Nephron (organoid): ENCODE measurements at regions not wholly inside any gene's neighbourhood (a gene's known extent, or its start where the extent isn't known, plus 50 kb on each side); places are given as distances from the start of the nearest gene placed in this dataset.

Source experiments
- H3K27ac Mint-ChIP-seq, 3 experiments: 2 replicates each; pipeline ENCODE4 v1.8.0; 2020; ENCODE audit warnings: mixed read lengths in 3 of 3, mild to moderate bottlenecking in 2 of 3, moderate library complexity in 1 of 3
- H3K27me3 Mint-ChIP-seq: 2 replicates; pipeline ENCODE4 v1.8.0; 2021; ENCODE audit warnings: low read depth, mild to moderate bottlenecking, moderate library complexity, mixed read lengths
- H3K36me3 Mint-ChIP-seq: 2 replicates; pipeline ENCODE4 v1.8.0; 2020; ENCODE audit warnings: low read depth, mixed read lengths
- H3K4me1 Mint-ChIP-seq: 2 replicates; pipeline ENCODE4 v1.8.0; 2020; ENCODE audit warnings: mixed read lengths
- H3K4me3 Mint-ChIP-seq, 3 experiments: 2 replicates each; pipeline ENCODE4 v1.8.0; 2020; ENCODE audit warnings: mild to moderate bottlenecking in 3 of 3, mixed read lengths in 3 of 3, moderate library complexity in 2 of 3
- H3K9me3 Mint-ChIP-seq: 2 replicates; pipeline ENCODE4 v1.8.0; 2020; ENCODE audit warnings: mixed read lengths
- TF ChIP-seq, protein P1 (sequence below), 3 experiments: fragments of 200-600 bp; sonication (generic); IDR thresholded peaks; one replicate each; pipeline ENCODE4 v1.5.0; 2021; ENCODE audit warnings: antibody characterized with exemption in 3 of 3; ENCODE audit not compliant: unreplicated experiment in 3 of 3

DNA sequence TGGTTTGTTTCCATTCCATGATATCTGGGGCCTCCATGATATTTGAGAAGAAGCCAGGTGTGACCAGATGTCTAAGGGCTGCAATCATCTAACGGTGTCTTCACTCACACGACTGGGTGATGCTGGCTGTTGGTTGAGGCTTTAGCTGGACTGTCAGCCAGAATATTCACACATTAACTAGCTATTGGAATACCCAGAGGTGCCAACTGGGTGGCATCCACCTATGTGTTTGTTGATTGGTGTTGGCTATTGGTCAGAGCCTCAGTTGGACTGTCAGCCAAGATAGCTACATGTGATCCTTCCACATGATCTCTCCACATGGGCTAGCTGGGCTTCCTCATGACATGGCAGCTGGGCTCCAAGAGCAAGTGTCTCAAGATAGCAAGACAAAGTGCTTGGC is 117.4 kb downstream of the CDCA7 start:
- no peak overlapping the region for H3K27ac Mint-ChIP-seq
- H3K9me3 Mint-ChIP-seq, result peaks cover 7% of the 10 kb centered on the region
- no peak overlapping the region for H3K4me3 Mint-ChIP-seq
- no peaks in the 10 kb centered on the region for H3K4me1 Mint-ChIP-seq
- TF ChIP-seq, protein P1, sequence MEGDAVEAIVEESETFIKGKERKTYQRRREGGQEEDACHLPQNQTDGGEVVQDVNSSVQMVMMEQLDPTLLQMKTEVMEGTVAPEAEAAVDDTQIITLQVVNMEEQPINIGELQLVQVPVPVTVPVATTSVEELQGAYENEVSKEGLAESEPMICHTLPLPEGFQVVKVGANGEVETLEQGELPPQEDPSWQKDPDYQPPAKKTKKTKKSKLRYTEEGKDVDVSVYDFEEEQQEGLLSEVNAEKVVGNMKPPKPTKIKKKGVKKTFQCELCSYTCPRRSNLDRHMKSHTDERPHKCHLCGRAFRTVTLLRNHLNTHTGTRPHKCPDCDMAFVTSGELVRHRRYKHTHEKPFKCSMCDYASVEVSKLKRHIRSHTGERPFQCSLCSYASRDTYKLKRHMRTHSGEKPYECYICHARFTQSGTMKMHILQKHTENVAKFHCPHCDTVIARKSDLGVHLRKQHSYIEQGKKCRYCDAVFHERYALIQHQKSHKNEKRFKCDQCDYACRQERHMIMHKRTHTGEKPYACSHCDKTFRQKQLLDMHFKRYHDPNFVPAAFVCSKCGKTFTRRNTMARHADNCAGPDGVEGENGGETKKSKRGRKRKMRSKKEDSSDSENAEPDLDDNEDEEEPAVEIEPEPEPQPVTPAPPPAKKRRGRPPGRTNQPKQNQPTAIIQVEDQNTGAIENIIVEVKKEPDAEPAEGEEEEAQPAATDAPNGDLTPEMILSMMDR (IDR thresholded peaks at IDR 0.05; ENCODE audit: unreplicated experiment in 3 of 3), result no peak
- no peaks in the 10 kb centered on the region for H3K27me3 Mint-ChIP-seq
- no peaks in the 10 kb centered on the region for H3K36me3 Mint-ChIP-seq

DNA sequence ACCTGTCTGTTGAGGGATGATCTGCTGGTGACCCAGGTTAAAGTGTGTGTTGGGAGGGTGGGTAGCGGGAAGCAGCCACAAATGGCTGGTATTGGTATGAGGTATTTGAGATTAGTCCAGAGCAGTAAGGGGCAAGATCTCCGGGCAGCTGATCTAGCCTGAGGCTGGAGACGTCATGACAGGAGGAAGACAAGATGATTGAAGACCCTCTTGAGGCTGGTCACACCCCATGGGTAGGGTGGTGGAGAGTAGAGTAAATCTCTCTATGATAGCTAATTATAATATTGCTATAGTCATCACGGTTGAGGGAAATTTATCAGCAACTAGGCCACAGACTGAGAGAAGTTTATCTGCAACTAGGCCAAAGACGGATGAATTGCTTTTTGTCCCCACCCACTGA is 128.5 kb downstream of the CDCA7 start:
- no peak overlapping the region for H3K4me3 Mint-ChIP-seq
- TF ChIP-seq, protein P1 (IDR thresholded peaks at IDR 0.05; ENCODE audit: unreplicated experiment in 3 of 3), result no peak
- no peaks in the 10 kb centered on the region for H3K36me3 Mint-ChIP-seq
- no peak overlapping the region for H3K27ac Mint-ChIP-seq
- no peaks in the 10 kb centered on the region for H3K27me3 Mint-ChIP-seq
- no peaks in the 10 kb centered on the region for H3K4me1 Mint-ChIP-seq
- H3K9me3 Mint-ChIP-seq, result no peaks in the 10 kb centered on the region

DNA sequence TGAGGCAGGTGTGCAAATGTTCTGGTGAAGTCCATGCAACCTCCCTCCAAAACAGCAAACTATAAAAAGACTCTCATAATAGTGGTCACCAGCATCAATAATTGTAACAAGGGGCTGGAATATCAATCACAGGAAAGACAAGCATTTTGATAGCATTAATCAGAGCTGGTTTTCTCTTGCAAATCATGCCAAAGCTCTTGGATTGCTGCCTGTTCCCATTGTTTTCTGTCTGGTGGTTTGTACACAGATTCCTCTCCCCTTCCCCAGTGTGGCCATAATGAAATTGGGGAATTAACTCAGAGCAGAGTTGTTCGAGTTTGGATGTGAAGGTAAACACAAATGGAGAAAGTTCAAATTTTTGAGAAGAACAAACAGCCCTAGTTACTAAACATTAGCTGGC is 134.2 kb downstream of the CDCA7 start:
- H3K27ac Mint-ChIP-seq, result no peak overlapping the region
- H3K9me3 Mint-ChIP-seq, result no peaks in the 10 kb centered on the region
- no peaks in the 10 kb centered on the region for H3K36me3 Mint-ChIP-seq
- no peaks in the 10 kb centered on the region for H3K4me1 Mint-ChIP-seq
- TF ChIP-seq, protein P1 (IDR thresholded peaks at IDR 0.05; ENCODE audit: unreplicated experiment in 3 of 3), result no peak
- H3K4me3 Mint-ChIP-seq, result no peak overlapping the region
- H3K27me3 Mint-ChIP-seq, result peaks cover 3% of the 10 kb centered on the region

DNA sequence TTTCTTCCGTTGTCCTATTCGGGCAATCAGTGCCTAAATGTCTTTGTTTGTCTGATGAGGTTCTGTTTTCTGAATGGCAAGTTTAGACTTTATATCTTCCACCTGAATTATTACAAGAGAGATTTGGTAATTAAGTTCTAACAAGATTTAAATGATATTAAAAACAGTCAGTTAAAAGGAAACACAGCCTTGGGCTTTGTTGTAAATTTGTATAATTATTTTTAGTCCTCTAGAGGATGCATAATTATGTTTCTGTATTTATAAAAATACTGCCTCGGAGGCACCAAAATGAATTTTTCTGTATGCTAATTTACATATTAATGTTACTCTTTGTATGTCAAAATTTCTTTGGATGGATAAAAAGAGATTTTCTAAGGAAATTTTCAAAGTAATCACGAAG is 136.7 kb downstream of the CDCA7 start:
- peaks cover 3% of the 10 kb centered on the region for H3K27me3 Mint-ChIP-seq
- H3K4me1 Mint-ChIP-seq, result no peaks in the 10 kb centered on the region
- no peaks in the 10 kb centered on the region for H3K9me3 Mint-ChIP-seq
- no peaks in the 10 kb centered on the region for H3K36me3 Mint-ChIP-seq
- H3K27ac Mint-ChIP-seq, result no peak overlapping the region
- TF ChIP-seq, protein P1 (IDR thresholded peaks at IDR 0.05; ENCODE audit: unreplicated experiment in 3 of 3), result no peak
- H3K4me3 Mint-ChIP-seq, result no peak overlapping the region

DNA sequence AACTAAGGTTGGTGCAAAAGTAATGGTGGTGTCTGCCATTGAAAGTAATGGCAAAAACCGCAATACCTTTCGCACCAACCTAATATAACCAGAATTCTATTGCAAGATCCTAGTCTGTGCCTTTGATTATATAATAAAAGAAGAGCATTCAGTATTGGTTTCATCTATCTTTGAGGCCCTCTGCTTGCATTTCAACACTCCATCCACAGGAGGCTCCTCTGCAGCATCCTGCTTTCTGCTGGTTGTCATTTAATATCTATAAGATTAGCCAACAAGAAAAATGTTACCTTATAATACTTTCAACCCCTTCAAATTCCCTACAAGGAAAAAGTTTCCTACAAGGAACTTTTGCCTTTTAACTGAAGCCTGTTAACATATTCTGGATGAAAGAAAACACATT is 139.2 kb downstream of the CDCA7 start:
- Mint-ChIP-seq H3K9me3 (peaks cover 4% of the 10 kb centered on the region), H3K27ac (no peak overlapping the region), H3K4me3 (no peak overlapping the region), H3K36me3 (no peaks in the 10 kb centered on the region), H3K27me3 (peaks cover 3% of the 10 kb centered on the region), H3K4me1 (no peaks in the 10 kb centered on the region)
- TF ChIP-seq, protein P1 (IDR thresholded peaks at IDR 0.05; ENCODE audit: unreplicated experiment in 3 of 3), result peak in 2 of 3 experiments; percentile 11 to 19

DNA sequence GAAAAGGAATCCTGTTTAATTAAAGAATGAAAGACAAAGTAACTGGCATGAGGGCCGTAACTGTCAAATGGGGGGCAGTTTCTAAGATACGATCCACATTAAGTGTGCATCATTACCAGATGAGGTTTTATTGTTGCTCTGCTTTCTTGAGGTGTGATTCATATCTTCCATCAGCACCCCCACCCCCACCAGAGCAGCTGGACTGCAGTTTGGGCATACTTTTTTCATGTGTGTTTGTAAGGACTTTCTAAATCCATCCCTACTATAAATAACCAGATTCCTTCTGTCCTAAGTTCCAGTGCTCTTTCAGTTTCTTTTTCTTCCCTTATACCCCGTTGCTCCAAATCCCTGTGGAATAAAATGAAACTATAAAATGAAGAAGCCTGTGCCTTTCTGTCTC is 142.1 kb downstream of the CDCA7 start:
- Mint-ChIP-seq H3K4me3 (no peak overlapping the region), H3K9me3 (peaks cover 18% of the 10 kb centered on the region), H3K36me3 (no peaks in the 10 kb centered on the region), H3K27ac (no peak overlapping the region), H3K27me3 (no peaks in the 10 kb centered on the region), H3K4me1 (no peaks in the 10 kb centered on the region)
- TF ChIP-seq, protein P1 (IDR thresholded peaks at IDR 0.05; ENCODE audit: unreplicated experiment in 3 of 3), result no peak
